ENCODE measurements at regions not wholly inside any gene's neighbourhood (a gene's known extent, or its start where the extent isn't known, plus 50 kb on each side); places are given as distances from the start of the nearest gene placed in this dataset.

DNA sequence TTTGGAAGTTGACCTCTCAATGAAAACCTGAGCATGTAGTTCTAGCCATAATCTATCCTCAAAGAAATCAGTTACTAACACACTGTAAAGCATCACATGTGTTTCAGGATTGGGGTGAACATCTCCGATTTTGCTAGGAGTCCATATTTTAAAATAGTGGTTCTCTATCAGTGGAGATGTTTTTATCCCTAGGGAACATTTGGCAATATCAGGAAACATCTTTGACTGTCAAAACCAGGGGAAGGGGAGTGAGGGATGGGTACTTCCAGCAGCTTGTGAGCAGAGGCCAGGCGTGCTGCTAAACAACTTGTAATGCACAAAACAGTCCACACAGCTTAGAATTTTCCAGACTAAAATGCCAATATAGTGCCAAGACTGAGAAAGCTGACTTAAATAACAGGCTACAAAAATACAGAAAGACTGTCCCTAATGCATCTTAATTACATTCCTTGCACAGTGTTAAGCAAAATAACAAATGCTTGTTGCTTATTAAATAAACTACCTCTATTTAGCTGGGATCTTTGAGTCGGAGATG, 120.9 kb downstream of the CRPPA start:
- no peak overlapping the region for H3K4me3 Mint-ChIP-seq
- no peaks in the 10 kb centered on the region for H3K9me3 Mint-ChIP-seq
- H3K4me1 Mint-ChIP-seq = peaks cover 6% of the 10 kb centered on the region
- H3K27ac Mint-ChIP-seq = peak overlapping the region in 1 of 3 experiments; percentile 18
- no peaks in the 10 kb centered on the region for H3K27me3 Mint-ChIP-seq (ENCODE audit: low read depth)
- H3K36me3 Mint-ChIP-seq (ENCODE audit: low read depth) = no peaks in the 10 kb centered on the region
- TF ChIP-seq, protein P1, sequence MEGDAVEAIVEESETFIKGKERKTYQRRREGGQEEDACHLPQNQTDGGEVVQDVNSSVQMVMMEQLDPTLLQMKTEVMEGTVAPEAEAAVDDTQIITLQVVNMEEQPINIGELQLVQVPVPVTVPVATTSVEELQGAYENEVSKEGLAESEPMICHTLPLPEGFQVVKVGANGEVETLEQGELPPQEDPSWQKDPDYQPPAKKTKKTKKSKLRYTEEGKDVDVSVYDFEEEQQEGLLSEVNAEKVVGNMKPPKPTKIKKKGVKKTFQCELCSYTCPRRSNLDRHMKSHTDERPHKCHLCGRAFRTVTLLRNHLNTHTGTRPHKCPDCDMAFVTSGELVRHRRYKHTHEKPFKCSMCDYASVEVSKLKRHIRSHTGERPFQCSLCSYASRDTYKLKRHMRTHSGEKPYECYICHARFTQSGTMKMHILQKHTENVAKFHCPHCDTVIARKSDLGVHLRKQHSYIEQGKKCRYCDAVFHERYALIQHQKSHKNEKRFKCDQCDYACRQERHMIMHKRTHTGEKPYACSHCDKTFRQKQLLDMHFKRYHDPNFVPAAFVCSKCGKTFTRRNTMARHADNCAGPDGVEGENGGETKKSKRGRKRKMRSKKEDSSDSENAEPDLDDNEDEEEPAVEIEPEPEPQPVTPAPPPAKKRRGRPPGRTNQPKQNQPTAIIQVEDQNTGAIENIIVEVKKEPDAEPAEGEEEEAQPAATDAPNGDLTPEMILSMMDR (IDR thresholded peaks at IDR 0.05; ENCODE audit: unreplicated experiment in 3 of 3) = no peak

DNA sequence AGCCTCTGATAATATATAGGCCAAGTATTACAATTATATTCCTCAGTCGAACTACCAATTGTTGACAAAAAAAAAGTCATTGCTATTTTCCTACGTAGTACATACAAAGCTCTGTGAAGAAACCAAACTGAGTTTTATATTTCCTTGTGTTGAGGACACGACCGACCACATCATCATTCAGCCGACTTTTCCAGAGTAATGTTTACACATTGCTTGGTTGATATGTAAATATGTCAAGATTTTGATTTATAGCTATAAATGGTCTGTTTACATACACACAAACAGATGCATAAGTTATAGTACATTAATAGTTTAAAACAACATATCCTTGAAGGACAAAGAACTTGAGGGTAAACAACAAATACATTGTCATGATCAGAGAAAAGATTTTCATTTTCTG, 121.5 kb downstream of the CRPPA start:
- Mint-ChIP-seq H3K4me1 (peaks cover 10% of the 10 kb centered on the region), H3K9me3 (no peaks in the 10 kb centered on the region), H3K4me3 (no peak overlapping the region), H3K36me3 (ENCODE audit: low read depth) (no peaks in the 10 kb centered on the region), H3K27ac (no peak overlapping the region), H3K27me3 (ENCODE audit: low read depth) (no peaks in the 10 kb centered on the region)
- TF ChIP-seq, protein P1 (IDR thresholded peaks at IDR 0.05; ENCODE audit: unreplicated experiment in 3 of 3) = no peak

DNA sequence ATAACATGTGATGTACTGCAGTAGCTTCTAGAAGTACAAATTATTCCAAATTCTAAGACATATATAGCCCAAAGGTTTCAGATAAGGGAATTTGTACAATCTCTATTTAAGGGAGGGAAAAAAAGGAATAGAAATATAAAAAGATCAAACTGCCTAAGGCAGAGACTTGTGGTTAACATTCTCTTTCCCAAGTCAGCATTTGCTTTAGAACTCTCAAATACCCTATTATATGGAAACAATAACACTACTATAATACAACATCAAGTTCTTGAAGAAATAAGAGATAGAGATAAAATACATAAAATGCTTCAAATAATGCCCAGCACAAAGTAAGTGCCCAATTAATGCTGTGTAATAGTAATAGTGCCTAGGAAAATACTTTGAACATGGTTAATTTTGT, 123.1 kb downstream of the CRPPA start:
- Mint-ChIP-seq H3K4me1 (peaks cover 10% of the 10 kb centered on the region), H3K36me3 (ENCODE audit: low read depth) (no peaks in the 10 kb centered on the region), H3K4me3 (no peak overlapping the region), H3K27me3 (ENCODE audit: low read depth) (no peaks in the 10 kb centered on the region), H3K9me3 (no peaks in the 10 kb centered on the region), H3K27ac (no peak overlapping the region)
- TF ChIP-seq, protein P1 (IDR thresholded peaks at IDR 0.05; ENCODE audit: unreplicated experiment in 3 of 3) = no peak

DNA sequence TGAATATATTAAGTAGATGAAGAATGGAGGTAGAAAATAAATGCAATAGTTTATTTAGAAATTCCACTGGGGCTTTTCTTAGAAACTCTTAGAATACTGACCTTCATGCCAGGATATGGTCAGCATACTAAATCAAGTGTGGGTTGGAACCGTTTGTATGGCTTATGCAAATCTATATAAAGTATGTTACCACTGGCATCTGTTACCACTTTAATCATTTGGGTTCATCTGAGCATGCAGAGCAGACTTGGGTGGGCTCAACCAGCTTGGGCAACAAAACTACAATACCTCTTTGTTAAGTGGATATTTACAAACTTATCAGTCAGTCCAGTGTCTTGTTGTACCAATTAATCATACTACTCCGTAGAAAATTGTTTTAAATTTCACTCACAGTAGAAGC, 125.8 kb downstream of the CRPPA start:
- no peak overlapping the region for H3K27ac Mint-ChIP-seq
- no peaks in the 10 kb centered on the region for H3K36me3 Mint-ChIP-seq (ENCODE audit: low read depth)
- no peaks in the 10 kb centered on the region for H3K27me3 Mint-ChIP-seq (ENCODE audit: low read depth)
- peaks cover 10% of the 10 kb centered on the region for H3K4me1 Mint-ChIP-seq
- no peaks in the 10 kb centered on the region for H3K9me3 Mint-ChIP-seq
- H3K4me3 Mint-ChIP-seq = no peak overlapping the region
- TF ChIP-seq, protein P1 (IDR thresholded peaks at IDR 0.05; ENCODE audit: unreplicated experiment in 3 of 3) = no peak

DNA sequence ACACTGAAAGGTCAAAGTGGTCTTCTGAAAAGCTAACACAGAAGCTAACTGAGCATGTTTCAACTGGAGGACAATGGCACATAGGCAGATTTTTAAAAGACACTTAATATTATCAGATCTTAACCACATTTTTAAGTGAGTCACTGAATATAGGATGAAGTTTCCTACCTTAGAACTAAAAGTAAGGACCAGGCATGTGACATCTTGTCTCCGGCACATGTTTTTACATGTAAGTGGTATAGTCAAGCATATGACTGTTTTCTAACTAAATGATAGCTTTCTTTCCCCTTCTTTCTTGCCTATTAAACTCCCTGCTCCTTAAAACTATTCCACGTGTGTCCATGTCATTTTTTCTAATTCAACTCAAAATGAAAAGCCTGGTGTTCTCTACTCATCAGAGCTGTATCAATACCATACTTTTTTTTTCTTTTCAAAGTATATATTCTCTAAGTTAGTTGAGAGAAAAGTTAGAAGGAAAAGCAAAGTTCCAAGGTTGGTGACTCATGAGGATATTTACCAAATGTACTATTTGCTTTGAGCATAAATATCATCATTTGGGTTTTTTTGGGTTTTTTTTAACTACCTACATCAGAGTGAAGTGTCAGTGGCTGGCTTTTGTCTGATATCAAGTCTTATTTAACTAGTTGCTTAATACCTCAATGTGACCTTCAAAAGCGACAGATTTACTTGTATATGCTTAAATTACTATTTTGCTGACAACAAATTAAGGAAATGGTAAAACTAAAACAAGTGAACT, 127.5 kb downstream of the CRPPA start:
- no peaks in the 10 kb centered on the region for H3K27me3 Mint-ChIP-seq (ENCODE audit: low read depth)

More for the DNA sequence above, 127.5 kb downstream of the CRPPA start:
- H3K4me1 Mint-ChIP-seq = peaks cover 10% of the 10 kb centered on the region
- H3K9me3 Mint-ChIP-seq = peaks cover 6% of the 10 kb centered on the region
- no peak overlapping the region for H3K27ac Mint-ChIP-seq
- TF ChIP-seq, protein P1 (IDR thresholded peaks at IDR 0.05; ENCODE audit: unreplicated experiment in 3 of 3) = no peak
- H3K36me3 Mint-ChIP-seq (ENCODE audit: low read depth) = no peaks in the 10 kb centered on the region
- no peak overlapping the region for H3K4me3 Mint-ChIP-seq

All from nephron (organoid).